IMR-90 (cell line): ENCODE measurements at regions not wholly inside any gene's neighbourhood (a gene's known extent, or its start where the extent isn't known, plus 50 kb on each side); places are given as distances from the start of the nearest gene placed in this dataset.

Source experiments
- ATAC-seq: fragments of 200-7000 bp; cut with Tn5 transposase; 2 replicates; pipeline ENCODE4 v1.9.1; 2020; ENCODE audit warnings: low read depth, mild to moderate bottlenecking, moderate library complexity
- BruUV-seq: library from RNA; stranded (reverse); fragments of 400-500 nt; replicated peaks from 2 replicates; lab custom pipeline; 2021; lab: Mats Ljungman, UMichigan
- CTCF ChIA-PET: fragments of 300-600 bp; formaldehyde crosslinking; extraction: SDS; loops from one replicate; lab custom pipeline; 2021; ENCODE audit warnings: antibody characterized with exemption; lab: Yijun Ruan, JAX
- POLR2A ChIA-PET: fragments of 300-600 bp; sonication (Branson Sonifier 250); formaldehyde crosslinking; loops from one replicate; lab custom pipeline; 2022; ENCODE audit warnings: antibody characterized with exemption; ENCODE audit not compliant: unreplicated experiment; lab: Charles Lee
- DNase-seq: peaks from one replicate; pipeline ENCODE4 v3.0.0; 2013
- H2AFZ ChIP-seq: replicated peaks from 2 replicates; pipeline ENCODE3; 2013; ENCODE audit warnings: low read length, mild to moderate bottlenecking; ENCODE audit not compliant: poor library complexity
- H2AK5ac ChIP-seq: 2 replicates; pipeline ENCODE4 v1.6.1; 2013; ENCODE audit warnings: low read depth, low read length, inconsistent platforms
- H2AK9ac ChIP-seq: replicated peaks from 2 replicates; pipeline ENCODE3; 2013; ENCODE audit warnings: mild to moderate bottlenecking, low read depth, low read length, moderate library complexity; ENCODE audit not compliant: poor library complexity
- H2BK120ac ChIP-seq: 2 replicates; pipeline ENCODE4 v1.6.1; 2013; ENCODE audit warnings: low read depth, low read length, inconsistent platforms
- H2BK15ac ChIP-seq: 3 replicates; pipeline ENCODE4 v1.6.1; 2013; ENCODE audit warnings: low read depth, low read length, inconsistent platforms
- H2BK20ac ChIP-seq: 2 replicates; pipeline ENCODE4 v1.6.1; 2013; ENCODE audit warnings: low read depth, mild to moderate bottlenecking, inconsistent platforms, low read length, moderate library complexity
- H2BK5ac ChIP-seq: 2 replicates; pipeline ENCODE4 v1.6.1; 2013; ENCODE audit warnings: mild to moderate bottlenecking, low read depth, low read length, inconsistent platforms; ENCODE audit not compliant: poor library complexity, severe bottlenecking
- H3K14ac ChIP-seq: replicated peaks from 2 replicates; pipeline ENCODE4 v1.6.1; 2013; ENCODE audit warnings: low read depth, low read length, inconsistent platforms
- H3K18ac ChIP-seq: 2 replicates; pipeline ENCODE4 v1.6.1; 2013; ENCODE audit warnings: low read depth, low read length, control low read depth
- H3K23ac ChIP-seq: 2 replicates; pipeline ENCODE4 v1.6.1; 2013; ENCODE audit warnings: low read depth, low read length, inconsistent platforms
- H3K27ac ChIP-seq: 2 replicates; pipeline ENCODE4 v1.5.1; 2013; ENCODE audit warnings: mild to moderate bottlenecking, control low read depth, low read length; ENCODE audit not compliant: insufficient read depth
- H3K27me3 ChIP-seq: 2 replicates; pipeline ENCODE4 v1.6.1; 2013; ENCODE audit warnings: low read length; ENCODE audit not compliant: control insufficient read depth, insufficient read depth
- H3K36me3 ChIP-seq: 2 replicates; pipeline ENCODE4 v1.6.1; 2013; ENCODE audit warnings: low read length, mixed read lengths; ENCODE audit not compliant: control insufficient read depth, insufficient read depth
- H3K4ac ChIP-seq: 2 replicates; pipeline ENCODE4 v1.6.1; 2013; ENCODE audit warnings: low read depth, low read length, inconsistent platforms
- H3K4me1 ChIP-seq: 2 replicates; pipeline ENCODE4 v1.6.1; 2013; ENCODE audit warnings: low read length, mixed read lengths; ENCODE audit not compliant: control insufficient read depth, insufficient read depth
- H3K4me2 ChIP-seq: 2 replicates; pipeline ENCODE4 v1.6.1; 2013; ENCODE audit warnings: low read depth, mild to moderate bottlenecking, control low read depth, low read length, moderate library complexity
- H3K4me3 ChIP-seq: 2 replicates; pipeline ENCODE4 v1.5.1; 2013; ENCODE audit warnings: low read depth, mild to moderate bottlenecking, control low read depth, low read length, moderate library complexity; ENCODE audit not compliant: insufficient read depth
- H3K56ac ChIP-seq: 2 replicates; pipeline ENCODE4 v1.6.1; 2013; ENCODE audit warnings: low read length, inconsistent platforms; ENCODE audit not compliant: insufficient read depth; ENCODE audit errors: extremely low read depth
- H3K79me1 ChIP-seq, 2 experiments: 2 replicates each; pipeline ENCODE4 v1.6.1; 2013; ENCODE audit warnings: low read length in 2 of 2, inconsistent platforms in 1 of 2, low read depth in 1 of 2
- H3K9ac ChIP-seq: 2 replicates; pipeline ENCODE4 v1.6.1; 2013; ENCODE audit warnings: low read depth, low read length, control low read depth
- H3K9me1 ChIP-seq: 2 replicates; pipeline ENCODE4 v1.6.1; 2013; ENCODE audit warnings: low read length, inconsistent platforms; ENCODE audit not compliant: insufficient read depth
- H3K9me3 ChIP-seq: 2 replicates; pipeline ENCODE4 v1.6.1; 2013; ENCODE audit warnings: low read length; ENCODE audit not compliant: control insufficient read depth, insufficient read depth
- H4K20me1 ChIP-seq: 2 replicates; pipeline ENCODE4 v1.6.1; 2013; ENCODE audit warnings: low read length, inconsistent platforms; ENCODE audit not compliant: insufficient read depth
- H4K5ac ChIP-seq: 2 replicates; pipeline ENCODE4 v1.6.1; 2013; ENCODE audit warnings: mild to moderate bottlenecking, low read depth, low read length, control low read depth
- H4K8ac ChIP-seq, 2 experiments: 2 replicates each; pipeline ENCODE4 v1.6.1; 2013; ENCODE audit warnings: low read depth in 2 of 2, low read length in 2 of 2, control low read depth in 1 of 2, inconsistent platforms in 1 of 2
- H4K91ac ChIP-seq: 2 replicates; pipeline ENCODE4 v1.6.1; 2013; ENCODE audit warnings: low read depth, low read length, inconsistent platforms; ENCODE audit not compliant: insufficient read depth
- BHLHE40 ChIP-seq: fragments of 150-350 bp; IDR thresholded peaks from 2 replicates; pipeline ENCODE4 v1.6.1; 2016; ENCODE audit warnings: mild to moderate bottlenecking, low read depth, low read length
- CEBPB ChIP-seq: IDR thresholded peaks from 2 replicates; pipeline ENCODE4 v1.6.1; 2012; ENCODE audit warnings: low read depth, low read length, improper control_type of control experiment
- CHD1 ChIP-seq: IDR thresholded peaks from 2 replicates; pipeline ENCODE4 v1.6.1; 2012; ENCODE audit warnings: low read depth, low read length, improper control_type of control experiment
- CTCF ChIP-seq: conservative IDR thresholded peaks from 2 replicates; pipeline ENCODE4 v1.5.1; 2012; ENCODE audit warnings: mild to moderate bottlenecking, low read depth, low read length, improper control_type of control experiment
- FOS ChIP-seq: fragments of 150-350 bp; IDR thresholded peaks from 2 replicates; pipeline ENCODE4 v1.6.1; 2016; ENCODE audit warnings: low read depth, low read length
- MAFK ChIP-seq: IDR thresholded peaks from 2 replicates; pipeline ENCODE4 v1.6.1; 2012; ENCODE audit warnings: low read depth, low read length, improper control_type of control experiment
- MAZ ChIP-seq: IDR thresholded peaks from 2 replicates; pipeline ENCODE4 v1.6.1; 2012; ENCODE audit warnings: low read depth, mild to moderate bottlenecking, low read length, improper control_type of control experiment, moderate library complexity, borderline replicate concordance
- MXI1 ChIP-seq: IDR thresholded peaks from 2 replicates; pipeline ENCODE4 v1.6.1; 2012; ENCODE audit warnings: low read depth, mild to moderate bottlenecking, low read length, moderate library complexity, borderline replicate concordance
- NFE2L2 ChIP-seq: fragments of 150-350 bp; IDR thresholded peaks from 2 replicates; pipeline ENCODE4 v1.6.1; 2016; ENCODE audit warnings: low read depth, mild to moderate bottlenecking, low read length
- POLR2A ChIP-seq: IDR thresholded peaks from 2 replicates; pipeline ENCODE4 v1.6.1; 2012; ENCODE audit warnings: mild to moderate bottlenecking, low read depth, low read length
- RAD21 ChIP-seq: IDR thresholded peaks from 2 replicates; pipeline ENCODE4 v1.6.1; 2012; ENCODE audit warnings: low read length, improper control_type of control experiment
- RCOR1 ChIP-seq: IDR thresholded peaks from 2 replicates; pipeline ENCODE4 v1.6.1; 2012; ENCODE audit warnings: mild to moderate bottlenecking, low read length, improper control_type of control experiment; ENCODE audit not compliant: insufficient replicate concordance
- RFX5 ChIP-seq: IDR thresholded peaks from 2 replicates; pipeline ENCODE4 v1.8.0; 2012; ENCODE audit warnings: low read depth, mild to moderate bottlenecking, low read length, moderate library complexity
- SMC3 ChIP-seq: fragments of 150-350 bp; IDR thresholded peaks from 2 replicates; pipeline ENCODE4 v1.6.1; 2016; ENCODE audit warnings: low read depth, mild to moderate bottlenecking, antibody characterized with exemption, low read length, moderate library complexity
- USF2 ChIP-seq: fragments of 150-350 bp; IDR thresholded peaks from 2 replicates; pipeline ENCODE4 v1.6.1; 2017; ENCODE audit warnings: mild to moderate bottlenecking, antibody characterized with exemption, low read length, low read depth
- WGBS, 2 experiments: methylation state at CpG; one replicate each; pipeline versions ENCODE4 v1.1.5 to v1.1.7; 2013; ENCODE audit warnings: missing lambda C conversion rate in 2 of 2; ENCODE audit not compliant: insufficient read length in 1 of 2; ENCODE audit errors: extremely low coverage in 2 of 2; 5-methylcytosine and 5-hydroxymethylcytosine counted together
- dilution Hi-C: fragments of 300-500 bp; cut with HindIII; formaldehyde crosslinking; loops from one replicate; pipeline ENCODE4 v1.14.3; 2018; ENCODE audit warnings: low sequenced_read_pairs; ENCODE audit not compliant: unreplicated experiment
- in situ Hi-C: fragments of 300-500 bp; cut with MboI; formaldehyde crosslinking; loops from 3 replicates; pipeline ENCODE4 v1.14.3; 2019; ENCODE audit warnings: low sequenced_read_pairs, inconsistent platforms, mixed read lengths
- intact Hi-C: fragments of 100-400 bp; cut with micrococcal nuclease; formaldehyde crosslinking; loops from 2 replicates; pipeline ENCODE4 v1.10.0; 2022
- TF ChIP-seq, protein P1 (sequence below): fragments of 150-350 bp; IDR thresholded peaks from 2 replicates; pipeline ENCODE4 v1.6.1; 2016; ENCODE audit warnings: low read depth, mild to moderate bottlenecking, low read length, moderate library complexity, borderline replicate concordance

DNA sequence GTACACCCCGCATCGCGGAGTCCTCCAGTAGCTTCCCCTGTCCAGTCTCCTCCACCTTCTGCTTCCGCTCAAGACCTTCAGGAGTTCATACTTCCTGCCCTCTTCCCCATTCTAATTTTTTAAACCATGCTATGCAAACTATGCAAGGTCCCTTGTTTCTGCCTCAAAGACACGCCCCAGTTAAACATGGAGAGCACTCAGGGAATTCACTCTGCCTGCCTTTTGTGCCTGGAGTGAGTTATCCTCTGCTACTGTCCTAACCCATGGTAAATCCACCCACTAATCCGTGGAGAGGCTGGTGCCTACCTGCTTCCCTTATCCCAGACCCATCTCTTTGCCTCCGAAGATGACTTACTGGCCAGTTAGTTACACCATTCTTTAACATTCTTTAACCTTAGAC lies 473.7 kb upstream of the JARID2 start:
- TF ChIP-seq RAD21 (no peak), USF2 (no peak), RCOR1 (no peak), CHD1 (no peak), POLR2A (no peak), CTCF (no peak), MAFK (no peak), MAZ (no peak), FOS (no peak), RFX5 (no peak), BHLHE40 (no peak), MXI1 (no peak), NFE2L2 (no peak), SMC3 (no peak), CEBPB (no peak)
- TF ChIP-seq, protein P1, sequence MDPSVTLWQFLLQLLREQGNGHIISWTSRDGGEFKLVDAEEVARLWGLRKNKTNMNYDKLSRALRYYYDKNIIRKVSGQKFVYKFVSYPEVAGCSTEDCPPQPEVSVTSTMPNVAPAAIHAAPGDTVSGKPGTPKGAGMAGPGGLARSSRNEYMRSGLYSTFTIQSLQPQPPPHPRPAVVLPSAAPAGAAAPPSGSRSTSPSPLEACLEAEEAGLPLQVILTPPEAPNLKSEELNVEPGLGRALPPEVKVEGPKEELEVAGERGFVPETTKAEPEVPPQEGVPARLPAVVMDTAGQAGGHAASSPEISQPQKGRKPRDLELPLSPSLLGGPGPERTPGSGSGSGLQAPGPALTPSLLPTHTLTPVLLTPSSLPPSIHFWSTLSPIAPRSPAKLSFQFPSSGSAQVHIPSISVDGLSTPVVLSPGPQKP, result no peak
- Histone ChIP-seq H2BK5ac (no peak overlapping the region), H2BK15ac (no peak overlapping the region), H3K4me3 (no peak overlapping the region), H2AFZ (peak overlapping the region; percentile 47), H3K14ac (no peak overlapping the region; the same call in 1 of the 2 replicates), H2AK9ac (no peak overlapping the region), H3K56ac (no peak overlapping the region), H3K79me1 (no peaks in the 10 kb centered on the region), H4K20me1 (no peaks in the 10 kb centered on the region), H3K9me3 (peaks cover 2% of the 10 kb centered on the region), H3K9me1 (peaks cover 11% of the 10 kb centered on the region), H2BK20ac (peak overlapping the region; percentile 2; the same call in 1 of the 2 replicates), H3K9ac (no peak overlapping the region), H4K8ac (no peak overlapping the region), H3K36me3 (no peaks in the 10 kb centered on the region), H3K4me1 (peaks cover 15% of the 10 kb centered on the region), H2BK120ac (peak overlapping the region; percentile 32), H2AK5ac (peak overlapping the region; percentile 52; the same call in 1 of the 2 replicates), H3K18ac (no peak overlapping the region), H3K27me3 (no peaks in the 10 kb centered on the region), H3K4ac (no peak overlapping the region), H3K4me2 (no peak overlapping the region), H3K27ac (no peak overlapping the region), H3K23ac (no peak overlapping the region), H4K5ac (no peak overlapping the region), H4K91ac (no peak overlapping the region)
- intact Hi-C loops, result no loop called here
- ChIA-PET CTCF (no interaction called here), POLR2A (no interaction called here)
- ATAC-seq (no peak), DNase-seq (no peak)
- no TSS peak for BruUV-seq
- dilution Hi-C loops, result no loop called here
- in situ Hi-C loops, result no loop called here
- WGBS, 2 experiments, result 100% methylated on average over 1 of the region's 7 CpGs; no CpG with 5 or more reads in 1 of the 2 experiments
